RWPE1 (cell line): ENCODE measurements at regions not wholly inside any gene's neighbourhood (a gene's known extent, or its start where the extent isn't known, plus 50 kb on each side); places are given as distances from the start of the nearest gene placed in this dataset.

Experiments
- CTCF ChIA-PET: fragments of 350-600 bp; sonication (Branson Sonifier 250); formaldehyde crosslinking; extraction: SDS; loops from one replicate; lab custom pipeline; 2021; lab: Yijun Ruan, JAX
- POLR2A ChIA-PET: fragments of 400-600 bp; formaldehyde crosslinking; extraction: SDS; loops from one replicate; lab custom pipeline; 2020; ENCODE audit warnings: antibody characterized with exemption; ENCODE audit not compliant: low non-redundant PET; lab: Yijun Ruan, JAX
- DNase-seq: peaks from one replicate; pipeline ENCODE4 v3.0.0; 2012; ENCODE audit warnings: low spot score
- H3K27ac ChIP-seq: fragments of 450-650 bp; 2 replicates; pipeline ENCODE4 v1.5.1; 2017
- TF ChIP-seq, protein P1 (sequence below): fragments of 450-650 bp; conservative IDR thresholded peaks from 2 replicates; pipeline ENCODE4 v1.5.1; 2017; ENCODE audit warnings: low read depth, mild to moderate bottlenecking

DNA sequence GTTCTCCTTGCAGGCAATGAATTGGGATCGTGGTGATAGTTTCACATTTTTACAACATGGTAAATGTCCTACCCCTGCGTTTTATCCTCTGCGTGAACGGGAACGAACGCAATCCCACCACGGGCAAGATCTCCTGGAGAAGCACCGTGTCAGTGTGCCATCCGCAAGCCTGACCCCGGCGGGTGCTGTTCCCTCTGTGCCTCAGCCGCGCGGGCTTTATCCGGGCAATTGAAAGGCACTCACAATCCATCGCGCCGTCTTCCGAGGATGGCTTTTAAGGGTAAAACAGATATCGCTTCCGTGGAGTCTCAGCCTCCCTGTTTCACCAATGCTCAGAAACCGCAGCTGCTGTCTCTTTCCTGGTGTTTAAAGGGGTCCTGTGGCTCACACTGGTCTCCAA, 1387.5 kb downstream of the BRD1 start:
- DNase-seq = no peak
- H3K27ac ChIP-seq = no peak overlapping the region
- ChIA-PET POLR2A (no interaction called here), CTCF (no interaction called here)
- TF ChIP-seq, protein P1, sequence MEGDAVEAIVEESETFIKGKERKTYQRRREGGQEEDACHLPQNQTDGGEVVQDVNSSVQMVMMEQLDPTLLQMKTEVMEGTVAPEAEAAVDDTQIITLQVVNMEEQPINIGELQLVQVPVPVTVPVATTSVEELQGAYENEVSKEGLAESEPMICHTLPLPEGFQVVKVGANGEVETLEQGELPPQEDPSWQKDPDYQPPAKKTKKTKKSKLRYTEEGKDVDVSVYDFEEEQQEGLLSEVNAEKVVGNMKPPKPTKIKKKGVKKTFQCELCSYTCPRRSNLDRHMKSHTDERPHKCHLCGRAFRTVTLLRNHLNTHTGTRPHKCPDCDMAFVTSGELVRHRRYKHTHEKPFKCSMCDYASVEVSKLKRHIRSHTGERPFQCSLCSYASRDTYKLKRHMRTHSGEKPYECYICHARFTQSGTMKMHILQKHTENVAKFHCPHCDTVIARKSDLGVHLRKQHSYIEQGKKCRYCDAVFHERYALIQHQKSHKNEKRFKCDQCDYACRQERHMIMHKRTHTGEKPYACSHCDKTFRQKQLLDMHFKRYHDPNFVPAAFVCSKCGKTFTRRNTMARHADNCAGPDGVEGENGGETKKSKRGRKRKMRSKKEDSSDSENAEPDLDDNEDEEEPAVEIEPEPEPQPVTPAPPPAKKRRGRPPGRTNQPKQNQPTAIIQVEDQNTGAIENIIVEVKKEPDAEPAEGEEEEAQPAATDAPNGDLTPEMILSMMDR = no peak

DNA sequence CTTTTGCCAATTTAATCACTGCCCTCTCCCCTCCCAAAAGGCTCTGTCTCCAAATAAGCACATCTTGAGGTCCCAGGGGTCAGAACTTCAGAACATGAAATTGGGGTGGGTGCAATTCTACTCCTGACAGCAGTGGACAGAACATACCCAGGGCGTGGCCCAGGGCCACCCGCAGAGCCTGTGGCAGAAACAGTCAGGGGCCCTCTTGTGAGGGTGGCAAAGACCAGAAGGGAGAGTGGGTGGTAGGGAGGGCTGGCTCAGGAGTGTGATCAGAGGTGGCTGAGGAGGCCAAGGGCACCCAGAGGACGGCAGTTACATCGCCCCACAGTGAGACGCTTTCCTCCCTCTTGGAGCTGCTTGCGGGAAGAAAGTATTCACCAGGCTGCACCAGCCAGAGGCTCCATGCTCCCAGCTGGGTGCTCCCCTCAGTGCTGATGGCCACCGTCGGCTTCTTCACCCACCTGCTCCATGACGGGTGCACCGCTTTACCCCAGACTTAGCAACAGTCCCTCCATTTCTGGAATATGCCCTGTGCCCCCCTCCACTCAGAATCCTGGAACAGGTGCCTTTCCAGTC, 1388.0 kb downstream of the BRD1 start:
- DNase-seq = no peak
- POLR2A ChIA-PET = no interaction called here
- CTCF ChIA-PET = no interaction called here
- H3K27ac ChIP-seq = no peak overlapping the region
- TF ChIP-seq, protein P1 = no peak

DNA sequence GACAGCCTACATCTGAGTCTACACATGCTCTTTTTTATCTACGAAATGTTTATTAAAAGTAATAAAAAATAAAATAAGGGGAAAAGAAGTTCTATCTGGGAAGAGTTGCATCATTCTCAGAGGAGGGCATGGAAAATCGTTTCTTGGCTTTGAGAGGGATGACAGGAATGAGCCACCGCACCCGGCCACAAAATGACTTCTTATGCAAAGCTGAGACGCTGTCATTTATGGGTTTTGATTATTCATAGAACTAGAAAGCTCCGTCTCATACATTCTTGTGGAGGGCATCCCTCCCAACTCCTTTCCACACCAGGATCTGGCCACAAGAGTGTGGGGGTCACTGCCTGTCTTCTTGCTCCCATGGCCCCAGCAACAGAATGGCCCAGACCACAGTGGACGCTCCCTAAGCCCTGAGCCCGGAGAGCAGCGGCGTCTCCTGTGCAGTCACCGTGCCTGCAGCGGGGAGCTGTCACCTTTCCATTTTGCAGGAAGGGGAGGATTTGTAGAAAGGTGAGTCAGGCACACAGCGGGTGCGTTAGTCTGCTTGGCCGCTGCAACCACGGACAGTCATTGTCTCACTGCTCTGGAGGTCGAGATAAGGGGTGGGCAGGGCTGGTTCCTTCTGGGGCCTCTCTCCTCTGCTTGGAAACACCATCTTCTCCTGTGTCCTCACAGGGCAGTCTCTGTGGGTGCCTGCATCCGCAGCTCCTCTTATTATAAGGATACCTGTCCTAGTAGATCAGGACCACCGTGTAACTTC, 1388.7 kb downstream of the BRD1 start:
- POLR2A ChIA-PET = no interaction called here
- DNase-seq = no peak
- no peak overlapping the region for H3K27ac ChIP-seq
- TF ChIP-seq, protein P1 = no peak
- CTCF ChIA-PET = no interaction called here

DNA sequence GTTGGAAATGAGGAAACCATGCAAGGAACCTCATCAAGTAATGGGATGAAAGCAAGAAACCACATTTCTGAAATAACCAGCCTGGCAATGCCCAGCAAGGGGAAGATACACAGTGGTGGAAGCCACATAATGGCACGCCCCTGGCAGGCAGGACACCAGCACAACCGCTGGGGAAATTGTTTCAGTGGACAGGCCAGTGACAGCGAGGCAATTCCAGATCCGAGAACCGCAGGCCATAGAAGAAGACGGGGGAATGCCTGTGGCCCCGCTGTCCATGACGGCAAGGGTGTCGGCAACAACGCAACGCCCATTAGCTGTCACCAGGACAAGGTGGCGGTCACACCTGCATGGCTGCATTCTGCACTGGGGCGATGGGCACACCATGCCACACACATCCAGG, 1389.6 kb downstream of the BRD1 start:
- TF ChIP-seq, protein P1 = no peak
- ChIA-PET POLR2A (no interaction called here), CTCF (no interaction called here)
- H3K27ac ChIP-seq = no peak overlapping the region
- DNase-seq = no peak

DNA sequence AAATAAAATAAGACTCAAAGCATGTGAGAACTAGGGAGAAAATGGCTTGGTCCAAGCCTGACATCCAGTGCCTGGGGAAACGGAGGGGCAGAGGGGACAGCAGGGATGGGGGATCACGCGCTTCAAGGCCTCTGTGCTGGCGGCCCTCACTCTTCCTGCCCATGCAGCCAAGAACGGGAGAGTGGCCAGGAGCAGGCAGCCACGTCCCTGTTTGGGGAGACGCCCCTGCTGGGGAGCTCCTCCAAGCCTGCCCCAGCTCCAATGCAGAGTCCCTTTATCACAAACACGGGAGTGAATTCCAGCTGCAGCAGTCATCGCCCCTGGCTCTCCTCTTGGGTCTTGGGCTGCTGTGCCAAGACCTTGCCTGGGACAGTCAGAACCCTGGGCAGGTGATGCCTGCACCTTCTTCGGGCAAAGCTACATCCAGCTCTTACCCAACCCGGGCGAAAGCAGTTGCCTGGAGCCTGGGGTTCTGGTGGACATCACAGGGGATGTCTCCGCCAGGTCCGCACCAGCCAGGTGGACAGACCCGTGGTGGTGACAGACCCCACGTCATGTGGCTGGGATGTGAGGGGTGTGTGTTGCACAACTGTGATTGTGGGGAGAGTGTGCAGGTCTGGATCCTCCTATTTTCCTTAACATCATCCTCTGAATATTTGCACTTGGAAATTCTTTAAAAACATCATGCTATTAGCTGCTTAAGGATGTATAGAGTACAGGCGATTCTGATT, 1391.3 kb downstream of the BRD1 start:
- no peak for DNase-seq
- POLR2A ChIA-PET = no interaction called here
- CTCF ChIA-PET = no interaction called here
- no peak overlapping the region for H3K27ac ChIP-seq
- TF ChIP-seq, protein P1 = no peak

DNA sequence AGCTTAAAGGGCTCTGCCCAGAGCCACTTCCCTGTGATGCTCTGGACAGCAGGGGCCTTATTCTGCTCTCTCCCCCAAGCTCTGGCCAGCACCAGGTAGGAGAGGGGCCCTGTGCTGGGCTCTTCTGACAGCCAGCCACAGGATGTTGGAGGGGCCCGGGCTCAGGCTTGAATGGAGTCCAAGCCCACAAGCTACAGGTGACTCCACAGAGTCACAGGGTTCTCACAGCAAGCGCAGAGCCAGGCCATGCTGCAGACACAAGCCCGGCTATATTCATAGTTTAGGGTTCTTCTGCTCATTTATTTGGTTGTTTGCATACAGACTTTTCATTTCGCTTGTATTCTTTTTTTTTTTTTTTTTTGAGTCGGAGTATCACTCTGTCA, 1392.8 kb downstream of the BRD1 start:
- DNase-seq = no peak
- no peak overlapping the region for H3K27ac ChIP-seq
- TF ChIP-seq, protein P1 = no peak
- POLR2A ChIA-PET = no interaction called here
- CTCF ChIA-PET = no interaction called here
